ENCODE measurements at regions not wholly inside any gene's neighbourhood (a gene's known extent, or its start where the extent isn't known, plus 50 kb on each side); places are given as distances from the start of the nearest gene placed in this dataset.

DNA sequence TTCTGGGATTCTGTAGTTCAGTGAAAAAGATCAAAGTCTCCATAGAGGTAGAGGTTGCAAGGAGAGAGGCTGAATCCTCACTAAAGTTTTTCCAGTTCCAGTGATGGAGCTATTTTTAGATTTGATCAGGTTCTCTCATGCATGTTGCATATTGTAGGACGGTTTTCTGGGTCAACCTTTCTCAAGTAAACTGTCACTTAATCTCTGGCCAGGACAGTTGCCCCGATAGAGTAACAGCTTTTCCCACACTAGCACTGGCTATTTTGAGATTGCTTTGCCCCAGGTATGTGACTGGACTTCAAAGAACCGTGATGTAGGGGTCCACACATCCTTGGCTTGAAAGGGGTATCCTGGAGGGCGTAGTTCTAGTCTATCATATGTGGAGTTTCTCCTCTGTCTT lies 67.4 kb upstream of the EPCAM start:
- in situ Hi-C loops (cut with MboI; ENCODE audit: low sequenced_read_pairs, unreplicated experiment), result loop anchor here (25.0 kb wide), 1 partner anchor 664 kb away; no protein-coding TSS in a partner anchor

DNA sequence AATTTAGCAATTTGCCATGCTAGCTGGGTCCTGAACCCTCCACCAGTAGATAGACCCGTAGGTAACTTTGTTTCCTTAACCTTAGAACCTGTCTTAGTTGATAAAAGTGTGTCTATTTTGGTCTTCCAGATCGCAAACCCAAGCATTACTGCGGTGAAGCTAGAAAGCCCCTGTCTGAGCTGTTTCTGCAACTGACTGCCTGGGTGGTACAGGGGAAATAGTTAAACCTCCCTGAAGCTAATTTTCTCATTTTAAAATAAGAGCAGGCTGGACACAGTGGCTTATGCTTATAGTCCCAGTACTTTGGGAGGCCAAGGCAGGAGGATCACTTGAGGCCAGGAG lies 67.9 kb upstream of the EPCAM start:
- TF ChIP-seq, protein P1, sequence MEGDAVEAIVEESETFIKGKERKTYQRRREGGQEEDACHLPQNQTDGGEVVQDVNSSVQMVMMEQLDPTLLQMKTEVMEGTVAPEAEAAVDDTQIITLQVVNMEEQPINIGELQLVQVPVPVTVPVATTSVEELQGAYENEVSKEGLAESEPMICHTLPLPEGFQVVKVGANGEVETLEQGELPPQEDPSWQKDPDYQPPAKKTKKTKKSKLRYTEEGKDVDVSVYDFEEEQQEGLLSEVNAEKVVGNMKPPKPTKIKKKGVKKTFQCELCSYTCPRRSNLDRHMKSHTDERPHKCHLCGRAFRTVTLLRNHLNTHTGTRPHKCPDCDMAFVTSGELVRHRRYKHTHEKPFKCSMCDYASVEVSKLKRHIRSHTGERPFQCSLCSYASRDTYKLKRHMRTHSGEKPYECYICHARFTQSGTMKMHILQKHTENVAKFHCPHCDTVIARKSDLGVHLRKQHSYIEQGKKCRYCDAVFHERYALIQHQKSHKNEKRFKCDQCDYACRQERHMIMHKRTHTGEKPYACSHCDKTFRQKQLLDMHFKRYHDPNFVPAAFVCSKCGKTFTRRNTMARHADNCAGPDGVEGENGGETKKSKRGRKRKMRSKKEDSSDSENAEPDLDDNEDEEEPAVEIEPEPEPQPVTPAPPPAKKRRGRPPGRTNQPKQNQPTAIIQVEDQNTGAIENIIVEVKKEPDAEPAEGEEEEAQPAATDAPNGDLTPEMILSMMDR (IDR thresholded peaks at IDR 0.05; ENCODE audit: borderline replicate concordance, control extremely low read depth, extremely low read depth, insufficient read depth, missing control alignments), result no peak
- no peak for DNase-seq (ENCODE audit: low spot score)
- in situ Hi-C loops (cut with MboI; ENCODE audit: low sequenced_read_pairs, unreplicated experiment), result loop anchor here (25.0 kb wide), 1 partner anchor 664 kb away; no protein-coding TSS in a partner anchor

More for the DNA sequence above, 67.4 kb upstream of the EPCAM start:
- no peak for DNase-seq (ENCODE audit: low spot score)
- TF ChIP-seq, protein P1 (IDR thresholded peaks at IDR 0.05; ENCODE audit: borderline replicate concordance, control extremely low read depth, extremely low read depth, insufficient read depth, missing control alignments), result no peak

DNA sequence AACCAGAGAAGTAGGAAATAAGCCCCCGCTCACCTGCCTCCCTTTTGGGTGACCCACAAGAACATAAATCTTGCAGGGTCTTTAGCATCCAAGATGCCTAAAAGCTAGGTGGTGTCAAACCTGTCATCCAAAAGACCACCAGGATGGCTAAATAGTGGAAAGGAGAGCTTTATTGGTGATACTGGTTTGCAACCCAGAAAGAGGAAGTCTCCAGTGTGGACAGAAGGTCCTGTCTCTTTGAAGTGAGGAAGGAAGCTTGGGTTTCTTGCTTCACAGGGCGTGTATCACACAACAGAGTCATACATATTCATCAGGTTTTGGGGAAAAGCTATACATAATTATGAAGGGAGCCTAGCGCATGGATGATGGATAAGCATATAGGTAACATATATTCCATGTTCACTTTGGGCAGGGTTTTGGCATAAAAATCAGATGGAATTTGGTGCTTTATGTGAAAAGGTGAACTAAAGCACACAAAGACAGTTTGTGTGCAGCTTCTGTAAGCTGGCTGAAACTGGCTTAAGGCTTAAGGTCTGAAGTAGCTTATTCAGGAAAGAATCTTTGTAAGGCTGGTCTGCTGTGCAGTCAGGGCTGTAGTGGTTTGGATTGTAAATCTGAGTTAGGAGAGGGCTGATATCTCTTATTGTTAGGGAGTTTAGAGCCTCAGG lies 68.4 kb upstream of the EPCAM start:
- in situ Hi-C loops (cut with MboI; ENCODE audit: low sequenced_read_pairs, unreplicated experiment), result loop anchor here (25.0 kb wide), 1 partner anchor 663 kb away; no protein-coding TSS in a partner anchor
- no peak for DNase-seq (ENCODE audit: low spot score)
- TF ChIP-seq, protein P1 (IDR thresholded peaks at IDR 0.05; ENCODE audit: borderline replicate concordance, control extremely low read depth, extremely low read depth, insufficient read depth, missing control alignments), result no peak

DNA sequence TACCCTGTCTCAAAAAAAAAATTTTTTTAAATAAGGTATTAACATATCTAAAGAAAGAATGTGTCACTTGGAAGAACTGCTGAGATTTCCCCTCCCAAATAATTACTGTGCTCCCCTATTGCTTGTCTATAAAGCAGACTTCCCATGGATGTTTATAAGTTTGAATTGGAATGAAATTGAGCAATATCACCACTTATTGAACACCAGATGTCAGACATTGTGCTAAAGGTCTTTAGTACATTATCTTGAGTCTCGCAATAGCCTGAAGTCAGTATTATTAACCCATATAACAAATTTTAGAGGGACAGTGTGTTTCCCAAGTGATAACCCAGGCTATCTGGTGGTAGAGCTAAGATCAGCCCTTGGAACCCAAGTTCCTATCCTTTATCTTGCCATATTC lies 69.0 kb upstream of the EPCAM start:
- DNase-seq (ENCODE audit: low spot score), result no peak
- TF ChIP-seq, protein P1 (IDR thresholded peaks at IDR 0.05; ENCODE audit: borderline replicate concordance, control extremely low read depth, extremely low read depth, insufficient read depth, missing control alignments), result no peak
- in situ Hi-C loops (cut with MboI; ENCODE audit: low sequenced_read_pairs, unreplicated experiment), result loop anchor here (25.0 kb wide), 1 partner anchor 663 kb away; no protein-coding TSS in a partner anchor

DNA sequence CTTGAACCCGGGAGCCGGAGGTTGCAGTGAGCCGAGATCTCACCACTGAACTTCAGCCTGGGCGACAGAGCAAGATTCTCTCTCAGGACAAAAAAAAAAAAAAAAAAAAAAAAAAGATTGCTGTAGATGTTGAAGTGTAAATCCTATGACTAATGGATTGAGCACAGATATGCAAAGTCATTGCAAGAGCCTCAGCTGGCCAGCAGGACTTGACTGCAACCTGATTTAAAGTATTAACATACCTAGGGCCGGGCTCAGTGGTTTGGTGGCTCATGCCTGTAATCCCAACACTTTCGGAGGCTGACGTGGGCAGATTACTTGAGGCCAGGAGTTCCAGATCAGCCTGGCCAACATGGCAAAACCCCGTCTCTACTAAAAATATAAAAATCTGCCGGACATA lies 69.6 kb upstream of the EPCAM start:
- no peak for DNase-seq (ENCODE audit: low spot score)
- in situ Hi-C loops (cut with MboI; ENCODE audit: low sequenced_read_pairs, unreplicated experiment), result no loop called here

DNA sequence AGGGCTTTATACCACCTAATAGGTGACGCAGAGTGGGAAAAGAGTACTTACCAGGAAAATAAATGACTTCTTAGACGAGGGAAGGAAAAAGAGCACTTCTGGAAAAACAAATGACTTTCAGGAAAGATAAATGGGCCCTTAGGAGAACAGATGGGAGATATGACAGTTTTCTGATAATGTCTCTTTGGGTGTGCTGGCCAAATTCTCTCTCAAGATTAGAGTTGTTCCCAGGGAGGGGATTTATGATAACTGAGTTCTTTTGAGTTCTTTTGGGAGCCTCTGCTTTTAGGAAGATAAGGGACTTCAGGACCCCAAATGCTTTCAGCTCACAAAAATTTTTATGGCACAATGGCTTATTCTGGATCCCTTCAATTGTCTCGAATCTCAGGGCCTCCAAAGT lies 70.3 kb upstream of the EPCAM start:
- in situ Hi-C loops (cut with MboI; ENCODE audit: low sequenced_read_pairs, unreplicated experiment), result no loop called here
- TF ChIP-seq, protein P1 (IDR thresholded peaks at IDR 0.05; ENCODE audit: borderline replicate concordance, control extremely low read depth, extremely low read depth, insufficient read depth, missing control alignments), result no peak
- DNase-seq (ENCODE audit: low spot score), result no peak

More for the DNA sequence above, 69.6 kb upstream of the EPCAM start:
- TF ChIP-seq, protein P1 (IDR thresholded peaks at IDR 0.05; ENCODE audit: borderline replicate concordance, control extremely low read depth, extremely low read depth, insufficient read depth, missing control alignments), result no peak
